SK-N-SH (cell line): ENCODE measurements at regions not wholly inside any gene's neighbourhood (a gene's known extent, or its start where the extent isn't known, plus 50 kb on each side); places are given as distances from the start of the nearest gene placed in this dataset.

Source experiments
- CTCF ChIA-PET: fragments of 300-600, 350-600 bp; formaldehyde crosslinking; extraction: SDS; loops from one replicate; lab custom pipeline; 2021; lab: Yijun Ruan, JAX
- POLR2A ChIA-PET: fragments of 350-600 bp; sonication (Branson Sonifier 250); formaldehyde crosslinking; extraction: SDS; loops from one replicate; lab custom pipeline; 2020; ENCODE audit warnings: antibody characterized with exemption, inconsistent platforms; lab: Yijun Ruan, JAX
- DNase-seq: peaks from one replicate; pipeline ENCODE4 v3.0.0; 2012
- H2AFZ ChIP-seq: fragments of 200-600 bp; sonication (generic); 2 replicates; pipeline ENCODE4 v1.8.1; 2016; ENCODE audit warnings: antibody characterized with exemption, mild to moderate bottlenecking, low read depth
- H3F3A ChIP-seq: fragments of 200-600 bp; sonication (generic); replicated peaks from 2 replicates; pipeline ENCODE3; 2016; ENCODE audit warnings: antibody characterized with exemption, mild to moderate bottlenecking; ENCODE audit not compliant: insufficient read depth
- H3K27ac ChIP-seq, 2 experiments: fragments of 200-500 bp in 1 of 2; fragments of 200-600 bp in 1 of 2; sonication (Bioruptor generic) in 1 of 2; sonication (generic), shearing (Covaris generic) in 1 of 2; 2 replicates each; pipeline versions ENCODE4 v1.5.1 to v1.6.1; 2014 to 2016; ENCODE audit warnings: low read depth in 2 of 2, inconsistent platforms in 1 of 2, low read length in 1 of 2, mild to moderate bottlenecking in 1 of 2, mixed read lengths in 1 of 2
- H3K27me3 ChIP-seq: fragments of 200-600 bp; sonication (generic), shearing (Covaris generic); 2 replicates; pipeline ENCODE4 v1.6.1; 2016; ENCODE audit warnings: mixed run types; ENCODE audit not compliant: insufficient read depth
- H3K36me3 ChIP-seq, 2 experiments: fragments of 200-500 bp in 1 of 2; fragments of 200-600 bp in 1 of 2; sonication (Bioruptor generic) in 1 of 2; sonication (generic) in 1 of 2; replicated peaks in 1 of 2; 2 replicates each; pipeline versions ENCODE3 to v1.5.1; 2014 to 2016; ENCODE audit warnings: low read length in 1 of 2, mild to moderate bottlenecking in 1 of 2; ENCODE audit not compliant: insufficient read depth in 2 of 2, control insufficient read depth in 1 of 2
- H3K4me1 ChIP-seq, 2 experiments: fragments of 200-500 bp in 1 of 2; fragments of 200-600 bp in 1 of 2; sonication (Bioruptor generic) in 1 of 2; sonication (generic), shearing (Covaris generic) in 1 of 2; 2 replicates each; pipeline versions ENCODE4 v1.5.1 to v1.6.1; 2014 to 2016; ENCODE audit warnings: low read depth in 1 of 2, low read length in 1 of 2, mixed run types in 1 of 2; ENCODE audit not compliant: insufficient read depth in 2 of 2, control insufficient read depth in 1 of 2
- H3K4me2 ChIP-seq: fragments of 200-600 bp; sonication (generic), shearing (Covaris generic); 2 replicates; pipeline ENCODE4 v1.6.1; 2017; ENCODE audit warnings: mixed run types
- H3K4me3 ChIP-seq, 2 experiments: fragments of 200-500 bp in 1 of 2; fragments of 200-600 bp in 1 of 2; sonication (Bioruptor generic) in 1 of 2; sonication (generic), shearing (Covaris generic) in 1 of 2; 2 replicates each; pipeline versions ENCODE4 v1.5.1 to v1.8.1; 2014 to 2016; ENCODE audit warnings: low read depth in 2 of 2, inconsistent platforms in 1 of 2, low read length in 1 of 2, mild to moderate bottlenecking in 1 of 2, mixed read lengths in 1 of 2, moderate library complexity in 1 of 2
- H3K79me2 ChIP-seq: fragments of 200-600 bp; sonication (generic); 2 replicates; pipeline ENCODE4 v1.8.1; 2017; ENCODE audit warnings: mild to moderate bottlenecking; ENCODE audit not compliant: insufficient read depth
- H3K9ac ChIP-seq: fragments of 200-600 bp; sonication (generic); 2 replicates; pipeline ENCODE4 v1.6.1; 2017; ENCODE audit warnings: mixed run types
- H3K9me2 ChIP-seq: fragments of 200-600 bp; sonication (generic); 2 replicates; pipeline ENCODE4 v1.6.1; 2017; ENCODE audit warnings: mixed run types
- H3K9me3 ChIP-seq: fragments of 200-600 bp; sonication (generic); 2 replicates; pipeline ENCODE4 v1.6.1; 2017; ENCODE audit warnings: mixed run types, mild to moderate bottlenecking, moderate library complexity
- H4K20me1 ChIP-seq: fragments of 200-600 bp; sonication (generic); 2 replicates; pipeline ENCODE4 v1.6.1; 2017; ENCODE audit warnings: mild to moderate bottlenecking, mixed run types; ENCODE audit not compliant: insufficient read depth
- CHD2 ChIP-seq: fragments of 150-350 bp; IDR thresholded peaks from 2 replicates; pipeline ENCODE4 v1.6.1; 2018; ENCODE audit warnings: low read length; ENCODE audit not compliant: partially characterized antibody
- EP300 ChIP-seq, 2 experiments: IDR thresholded peaks; 2 replicates each; pipeline versions ENCODE4 v1.4.0 to v1.6.1; 2012; ENCODE audit warnings: borderline replicate concordance in 1 of 2, low read depth in 1 of 2, low read length in 1 of 2
- FOSL2 ChIP-seq: IDR thresholded peaks from 2 replicates; pipeline ENCODE4 v1.4.0; 2012; ENCODE audit warnings: low read depth, mild to moderate bottlenecking, moderate library complexity, borderline replicate concordance
- GABPA ChIP-seq: IDR thresholded peaks from 2 replicates; pipeline ENCODE4 v1.4.0; 2012; ENCODE audit warnings: low read depth, mild to moderate bottlenecking
- GATA2 ChIP-seq: sonication (generic); formaldehyde crosslinking; IDR thresholded peaks from 2 replicates; pipeline ENCODE4 v1.5.0; 2020; ENCODE audit warnings: mild to moderate bottlenecking, missing genetic modification reagents
- JUND ChIP-seq: IDR thresholded peaks from 2 replicates; pipeline ENCODE4 v1.4.0; 2012
- MEF2A ChIP-seq: IDR thresholded peaks from 2 replicates; pipeline ENCODE4 v1.4.0; 2012; ENCODE audit warnings: low read depth, borderline replicate concordance
- MXI1 ChIP-seq: IDR thresholded peaks from 2 replicates; pipeline ENCODE4 v1.6.1; 2012; ENCODE audit warnings: mild to moderate bottlenecking, low read depth, low read length, improper control_type of control experiment
- NFIC ChIP-seq: IDR thresholded peaks from 2 replicates; pipeline ENCODE4 v1.4.0; 2012; ENCODE audit warnings: borderline replicate concordance
- NRF1 ChIP-seq: IDR thresholded peaks from 2 replicates; pipeline ENCODE4 v1.6.1; 2012; ENCODE audit warnings: low read depth, mild to moderate bottlenecking, low read length
- RAD21 ChIP-seq: IDR thresholded peaks from 2 replicates; pipeline ENCODE4 v1.6.1; 2012; ENCODE audit warnings: mild to moderate bottlenecking, low read length
- RCOR1 ChIP-seq: fragments of 150-350 bp; IDR thresholded peaks from 2 replicates; pipeline ENCODE4 v1.6.1; 2017; ENCODE audit warnings: antibody characterized with exemption, low read length
- RFX5 ChIP-seq: IDR thresholded peaks from 2 replicates; pipeline ENCODE4 v1.6.1; 2012; ENCODE audit warnings: mild to moderate bottlenecking, improper control_type of control experiment, low read length
- RXRA ChIP-seq: IDR thresholded peaks from 2 replicates; pipeline ENCODE4 v1.4.0; 2012; ENCODE audit warnings: low read depth, mild to moderate bottlenecking, borderline replicate concordance
- TCF12 ChIP-seq: IDR thresholded peaks from 2 replicates; pipeline ENCODE4 v1.4.0; 2012
- WGBS: methylation state at CpG from one replicate; pipeline ENCODE4 v1.1.6; 2017; ENCODE audit warnings: low lambda C conversion rate; 5-methylcytosine and 5-hydroxymethylcytosine counted together
- TF ChIP-seq, protein P1 (sequence below): IDR thresholded peaks from 2 replicates; pipeline ENCODE4 v1.6.1; 2012; ENCODE audit warnings: mild to moderate bottlenecking, low read depth, low read length, moderate library complexity
- TF ChIP-seq, protein P2 (sequence below): IDR thresholded peaks from 2 replicates; pipeline ENCODE4 v1.4.0; 2012; ENCODE audit warnings: low read depth
- TF ChIP-seq, protein P3 (sequence below): IDR thresholded peaks from 2 replicates; pipeline ENCODE4 v1.4.0; 2012; ENCODE audit warnings: low read depth, borderline replicate concordance
- TF ChIP-seq, protein P4 (sequence below): fragments of 150-350 bp; IDR thresholded peaks from 2 replicates; pipeline ENCODE4 v1.6.1; 2017; ENCODE audit warnings: antibody characterized with exemption, low read length, low read depth, borderline replicate concordance

DNA sequence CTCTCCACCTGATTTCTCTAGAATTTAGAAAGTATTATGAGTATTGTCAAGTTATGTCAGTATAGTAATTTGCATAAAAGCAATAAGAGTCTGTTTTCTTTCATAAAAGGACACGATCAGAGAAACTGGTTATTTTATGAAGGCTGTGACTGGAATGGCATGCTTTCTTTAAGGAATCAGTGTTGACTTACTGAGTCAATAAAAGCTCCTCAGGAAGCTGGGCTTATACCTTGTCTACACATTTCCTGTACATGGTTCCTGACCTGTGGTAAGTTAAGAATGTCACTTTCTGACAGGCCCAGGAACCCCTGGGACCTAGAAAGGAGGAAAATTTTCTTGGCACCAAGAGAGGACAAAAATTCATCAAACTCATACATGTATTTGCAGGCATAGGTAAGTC lies 1224.0 kb upstream of the ADGRB3 start (continued):
- TF ChIP-seq, protein P1, sequence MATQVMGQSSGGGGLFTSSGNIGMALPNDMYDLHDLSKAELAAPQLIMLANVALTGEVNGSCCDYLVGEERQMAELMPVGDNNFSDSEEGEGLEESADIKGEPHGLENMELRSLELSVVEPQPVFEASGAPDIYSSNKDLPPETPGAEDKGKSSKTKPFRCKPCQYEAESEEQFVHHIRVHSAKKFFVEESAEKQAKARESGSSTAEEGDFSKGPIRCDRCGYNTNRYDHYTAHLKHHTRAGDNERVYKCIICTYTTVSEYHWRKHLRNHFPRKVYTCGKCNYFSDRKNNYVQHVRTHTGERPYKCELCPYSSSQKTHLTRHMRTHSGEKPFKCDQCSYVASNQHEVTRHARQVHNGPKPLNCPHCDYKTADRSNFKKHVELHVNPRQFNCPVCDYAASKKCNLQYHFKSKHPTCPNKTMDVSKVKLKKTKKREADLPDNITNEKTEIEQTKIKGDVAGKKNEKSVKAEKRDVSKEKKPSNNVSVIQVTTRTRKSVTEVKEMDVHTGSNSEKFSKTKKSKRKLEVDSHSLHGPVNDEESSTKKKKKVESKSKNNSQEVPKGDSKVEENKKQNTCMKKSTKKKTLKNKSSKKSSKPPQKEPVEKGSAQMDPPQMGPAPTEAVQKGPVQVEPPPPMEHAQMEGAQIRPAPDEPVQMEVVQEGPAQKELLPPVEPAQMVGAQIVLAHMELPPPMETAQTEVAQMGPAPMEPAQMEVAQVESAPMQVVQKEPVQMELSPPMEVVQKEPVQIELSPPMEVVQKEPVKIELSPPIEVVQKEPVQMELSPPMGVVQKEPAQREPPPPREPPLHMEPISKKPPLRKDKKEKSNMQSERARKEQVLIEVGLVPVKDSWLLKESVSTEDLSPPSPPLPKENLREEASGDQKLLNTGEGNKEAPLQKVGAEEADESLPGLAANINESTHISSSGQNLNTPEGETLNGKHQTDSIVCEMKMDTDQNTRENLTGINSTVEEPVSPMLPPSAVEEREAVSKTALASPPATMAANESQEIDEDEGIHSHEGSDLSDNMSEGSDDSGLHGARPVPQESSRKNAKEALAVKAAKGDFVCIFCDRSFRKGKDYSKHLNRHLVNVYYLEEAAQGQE, result no peak

DNA sequence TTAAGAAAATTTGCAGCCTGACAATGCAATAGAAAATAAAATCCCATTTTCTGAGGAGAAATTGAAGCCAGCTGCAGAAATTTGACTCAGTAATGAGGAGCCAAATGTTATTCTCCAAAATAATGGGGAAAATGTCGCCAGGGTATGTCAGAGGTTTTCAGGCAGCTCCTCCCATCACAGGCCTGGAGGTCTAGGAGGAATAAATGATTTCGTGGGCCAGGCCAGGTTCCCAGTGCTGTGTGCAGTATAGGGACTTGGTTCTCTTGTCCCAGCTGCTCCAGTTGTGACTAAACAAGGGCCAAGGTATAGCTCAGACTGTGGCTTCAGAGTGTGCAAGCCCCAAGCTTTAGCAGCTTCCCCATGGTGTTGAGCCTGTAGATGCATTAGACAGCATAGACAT lies 1240.8 kb upstream of the ADGRB3 start:
- CTCF ChIA-PET, result no interaction called here
- Histone ChIP-seq H3K79me2 (no peaks in the 10 kb centered on the region), H3K9ac (no peak overlapping the region), H3K9me3 (no peaks in the 10 kb centered on the region), H3K27ac (no peak overlapping the region), H3K4me2 (no peak overlapping the region), H3K9me2 (no peaks in the 10 kb centered on the region), H3F3A (no peaks in the 10 kb centered on the region), H2AFZ (no peak overlapping the region), H3K27me3 (no peaks in the 10 kb centered on the region), H3K4me1 (no peaks in the 10 kb centered on the region), H4K20me1 (no peaks in the 10 kb centered on the region), H3K36me3 (no peaks in the 10 kb centered on the region), H3K4me3 (no peak overlapping the region)
- POLR2A ChIA-PET, result no interaction called here
- 7% methylated on average over 2 of the region's 2 CpGs for WGBS
- no peak for DNase-seq
- TF ChIP-seq, protein P2, sequence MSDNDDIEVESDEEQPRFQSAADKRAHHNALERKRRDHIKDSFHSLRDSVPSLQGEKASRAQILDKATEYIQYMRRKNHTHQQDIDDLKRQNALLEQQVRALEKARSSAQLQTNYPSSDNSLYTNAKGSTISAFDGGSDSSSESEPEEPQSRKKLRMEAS, result no peak
- TF ChIP-seq GATA2 (CRISPR knock-in tag) (no peak), EP300 (IDR thresholded peaks at IDR 0.05; ENCODE audit: borderline replicate concordance in 1 of 2, low read depth in 1 of 2, low read length in 1 of 2) (no peak), JUND (no peak), RXRA (no peak), RAD21 (no peak), RFX5 (no peak), MEF2A (no peak), MXI1 (no peak), NFIC (no peak), GABPA (no peak), RCOR1 (no peak), TCF12 (no peak), FOSL2 (no peak), CHD2 (no peak), NRF1 (no peak)
- TF ChIP-seq, protein P3, sequence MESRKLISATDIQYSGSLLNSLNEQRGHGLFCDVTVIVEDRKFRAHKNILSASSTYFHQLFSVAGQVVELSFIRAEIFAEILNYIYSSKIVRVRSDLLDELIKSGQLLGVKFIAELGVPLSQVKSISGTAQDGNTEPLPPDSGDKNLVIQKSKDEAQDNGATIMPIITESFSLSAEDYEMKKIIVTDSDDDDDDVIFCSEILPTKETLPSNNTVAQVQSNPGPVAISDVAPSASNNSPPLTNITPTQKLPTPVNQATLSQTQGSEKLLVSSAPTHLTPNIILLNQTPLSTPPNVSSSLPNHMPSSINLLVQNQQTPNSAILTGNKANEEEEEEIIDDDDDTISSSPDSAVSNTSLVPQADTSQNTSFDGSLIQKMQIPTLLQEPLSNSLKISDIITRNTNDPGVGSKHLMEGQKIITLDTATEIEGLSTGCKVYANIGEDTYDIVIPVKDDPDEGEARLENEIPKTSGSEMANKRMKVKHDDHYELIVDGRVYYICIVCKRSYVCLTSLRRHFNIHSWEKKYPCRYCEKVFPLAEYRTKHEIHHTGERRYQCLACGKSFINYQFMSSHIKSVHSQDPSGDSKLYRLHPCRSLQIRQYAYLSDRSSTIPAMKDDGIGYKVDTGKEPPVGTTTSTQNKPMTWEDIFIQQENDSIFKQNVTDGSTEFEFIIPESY, result no peak
- TF ChIP-seq, protein P4, sequence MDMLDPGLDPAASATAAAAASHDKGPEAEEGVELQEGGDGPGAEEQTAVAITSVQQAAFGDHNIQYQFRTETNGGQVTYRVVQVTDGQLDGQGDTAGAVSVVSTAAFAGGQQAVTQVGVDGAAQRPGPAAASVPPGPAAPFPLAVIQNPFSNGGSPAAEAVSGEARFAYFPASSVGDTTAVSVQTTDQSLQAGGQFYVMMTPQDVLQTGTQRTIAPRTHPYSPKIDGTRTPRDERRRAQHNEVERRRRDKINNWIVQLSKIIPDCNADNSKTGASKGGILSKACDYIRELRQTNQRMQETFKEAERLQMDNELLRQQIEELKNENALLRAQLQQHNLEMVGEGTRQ, result no peak
- TF ChIP-seq, protein P1, result no peak
